Lower leg skin (tissue), 4 donors: ENCODE measurements at regions not wholly inside any gene's neighbourhood (a gene's known extent, or its start where the extent isn't known, plus 50 kb on each side); places are given as distances from the start of the nearest gene placed in this dataset.

ENCODE experiments used
- DNase-seq, 2 donors: peaks; one replicate each; pipeline ENCODE4 v3.0.0-alpha.2; 2019; ENCODE audit warnings: low spot score in 2 of 2
- H3K4me3 ChIP-seq: fragments of 200-600 bp; sonication (generic); 2 replicates; pipeline ENCODE4 v1.5.1; 2017; ENCODE audit warnings: mild to moderate bottlenecking, low read depth; ENCODE audit not compliant: poor library complexity, severe bottlenecking
- POLR2A ChIP-seq, 2 donors: fragments of 450-650 bp; IDR thresholded peaks; one replicate each; pipeline ENCODE4 v1.6.1; 2016 to 2017; ENCODE audit warnings: antibody characterized with exemption in 2 of 2, mild to moderate bottlenecking in 1 of 2, moderate library complexity in 1 of 2
- WGBS, 2 donors: methylation state at CpG; one replicate each; pipeline ENCODE4 v1.1.5; 2018; 5-methylcytosine and 5-hydroxymethylcytosine counted together
- intact Hi-C: fragments of 100-400 bp; cut with DNase I; formaldehyde crosslinking; loops from one replicate; pipeline ENCODE4 v1.15.0; 2023; ENCODE audit warnings: low total_unique reads
- TF ChIP-seq, protein P1 (sequence below), 3 donors: fragments of 450-650 bp; IDR thresholded peaks; one replicate each; pipeline ENCODE4 v1.5.1; 2016; ENCODE audit warnings: antibody characterized with exemption in 3 of 3, mild to moderate bottlenecking in 3 of 3, moderate library complexity in 2 of 3

GRCh38 chr10:126787201-126787600 is 116.7 kb upstream of the C10orf90 start:
- TF ChIP-seq, protein P1, sequence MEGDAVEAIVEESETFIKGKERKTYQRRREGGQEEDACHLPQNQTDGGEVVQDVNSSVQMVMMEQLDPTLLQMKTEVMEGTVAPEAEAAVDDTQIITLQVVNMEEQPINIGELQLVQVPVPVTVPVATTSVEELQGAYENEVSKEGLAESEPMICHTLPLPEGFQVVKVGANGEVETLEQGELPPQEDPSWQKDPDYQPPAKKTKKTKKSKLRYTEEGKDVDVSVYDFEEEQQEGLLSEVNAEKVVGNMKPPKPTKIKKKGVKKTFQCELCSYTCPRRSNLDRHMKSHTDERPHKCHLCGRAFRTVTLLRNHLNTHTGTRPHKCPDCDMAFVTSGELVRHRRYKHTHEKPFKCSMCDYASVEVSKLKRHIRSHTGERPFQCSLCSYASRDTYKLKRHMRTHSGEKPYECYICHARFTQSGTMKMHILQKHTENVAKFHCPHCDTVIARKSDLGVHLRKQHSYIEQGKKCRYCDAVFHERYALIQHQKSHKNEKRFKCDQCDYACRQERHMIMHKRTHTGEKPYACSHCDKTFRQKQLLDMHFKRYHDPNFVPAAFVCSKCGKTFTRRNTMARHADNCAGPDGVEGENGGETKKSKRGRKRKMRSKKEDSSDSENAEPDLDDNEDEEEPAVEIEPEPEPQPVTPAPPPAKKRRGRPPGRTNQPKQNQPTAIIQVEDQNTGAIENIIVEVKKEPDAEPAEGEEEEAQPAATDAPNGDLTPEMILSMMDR (IDR thresholded peaks at IDR 0.05), result no peak
- no peak for TF ChIP-seq POLR2A (IDR thresholded peaks at IDR 0.05)
- intact Hi-C loops, result no loop called here
- H3K4me3 ChIP-seq, result no peak overlapping the region
- no peak for DNase-seq
- 78 to 86% methylated on average over 3 of the region's 3 CpGs for WGBS, 2 donors

DNA sequence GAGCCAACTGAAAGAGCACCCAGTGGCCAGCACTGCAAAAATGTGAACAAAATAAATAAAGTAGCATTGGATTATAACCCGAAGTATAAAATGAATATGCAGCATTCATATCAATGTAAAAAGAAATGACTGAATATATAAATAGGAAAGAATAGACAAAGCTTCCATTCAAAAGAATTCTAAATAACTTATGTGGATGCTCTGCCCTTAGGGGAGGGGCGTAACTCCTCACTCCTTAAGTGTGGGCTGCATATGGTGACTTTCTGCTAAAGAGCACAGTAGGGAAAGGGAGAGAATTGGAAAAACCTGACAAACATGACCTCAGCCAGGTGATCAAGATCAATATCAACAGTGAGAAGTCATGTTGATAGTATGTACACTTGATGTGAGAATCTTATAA is 109.9 kb upstream of the DOCK1 start:
- no peak for DNase-seq
- TF ChIP-seq, protein P1 (IDR thresholded peaks at IDR 0.05), result no peak
- TF ChIP-seq POLR2A (IDR thresholded peaks at IDR 0.05), result no peak
- 78 to 82% methylated on average over 2 of the region's 2 CpGs for WGBS, 2 donors
- H3K4me3 ChIP-seq, result no peak overlapping the region
- intact Hi-C loops, result no loop called here

- intact Hi-C loops, result no loop called here
- no peak overlapping the region for H3K4me3 ChIP-seq
- no peak for DNase-seq
- WGBS, 2 donors, result 60 to 62% methylated on average over 13 of the region's 13 CpGs
- no peak for TF ChIP-seq POLR2A (IDR thresholded peaks at IDR 0.05)
- TF ChIP-seq, protein P1 (IDR thresholded peaks at IDR 0.05), result no peak
Measured at GRCh38 chr10:126798649-126799048, 106.6 kb upstream of the DOCK1 start.

DNA sequence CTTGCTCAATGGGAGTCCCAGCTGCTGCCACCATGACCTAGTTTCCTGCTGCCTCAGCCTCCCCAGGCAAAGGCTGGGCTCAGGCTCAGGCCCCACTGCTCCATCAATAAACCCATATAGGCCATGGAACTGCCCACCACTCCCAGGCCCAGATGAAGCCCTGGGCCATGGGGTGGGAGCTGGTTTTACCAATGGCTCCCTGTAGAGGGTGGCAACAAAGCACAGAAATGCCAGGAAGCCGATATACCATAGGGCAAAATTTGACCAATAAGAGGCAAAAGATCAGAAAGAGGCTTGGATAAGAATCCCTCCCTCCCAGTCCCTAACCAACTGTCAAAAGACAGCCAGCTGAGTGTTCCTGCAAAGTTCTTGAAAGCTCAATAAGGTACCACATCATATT is 101.8 kb upstream of the DOCK1 start:
- 68 to 79% methylated on average over 1 of the region's 1 CpG for WGBS, 2 donors
- intact Hi-C loops, result no loop called here
- no peak for TF ChIP-seq POLR2A (IDR thresholded peaks at IDR 0.05)
- TF ChIP-seq, protein P1 (IDR thresholded peaks at IDR 0.05), result no peak

DNA sequence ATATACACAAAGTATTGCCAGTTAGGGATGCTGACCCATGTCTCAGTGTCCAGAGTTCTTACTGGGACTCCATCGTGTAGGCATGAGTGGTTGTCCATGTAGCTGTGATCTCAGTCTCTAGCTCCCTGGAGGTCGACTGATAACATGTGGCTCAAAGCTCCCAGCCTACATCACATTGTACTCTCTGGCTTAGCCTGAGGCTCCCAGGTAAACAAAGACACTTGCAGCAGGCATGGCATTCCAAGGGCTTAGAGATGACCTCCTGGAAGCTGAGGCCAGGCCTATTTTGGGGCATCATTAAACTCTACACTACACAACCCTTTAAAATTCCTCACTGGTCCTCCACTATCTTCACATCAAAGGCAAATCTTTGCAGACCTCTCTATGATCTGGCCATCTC is 100.8 kb upstream of the DOCK1 start:
- no peak for TF ChIP-seq POLR2A (IDR thresholded peaks at IDR 0.05)
- TF ChIP-seq, protein P1 (IDR thresholded peaks at IDR 0.05), result no peak
- H3K4me3 ChIP-seq, result no peak overlapping the region
- intact Hi-C loops, result no loop called here
- no peak for DNase-seq
- 83 to 92% methylated on average over 2 of the region's 2 CpGs for WGBS, 2 donors

More for the DNA sequence above, 101.8 kb upstream of the DOCK1 start:
- no peak for DNase-seq
- no peak overlapping the region for H3K4me3 ChIP-seq

- intact Hi-C loops, result no loop called here
- no peak for DNase-seq
- no peak overlapping the region for H3K4me3 ChIP-seq
- 87 to 92% methylated on average over 2 of the region's 2 CpGs for WGBS, 2 donors
- TF ChIP-seq POLR2A (IDR thresholded peaks at IDR 0.05), result no peak
Measured at GRCh38 chr10:126806498-126806897, 98.7 kb upstream of the DOCK1 start.
